Tibial nerve (tissue), 3 donors: ENCODE measurements at regions not wholly inside any gene's neighbourhood (a gene's known extent, or its start where the extent isn't known, plus 50 kb on each side); places are given as distances from the start of the nearest gene placed in this dataset.

ENCODE experiments used
- CTCF ChIP-seq, 5 experiments: fragments of 200-600 bp in 3 of 5; fragments of 450-650 bp in 2 of 5; sonication (generic) in 3 of 5; IDR thresholded peaks; one replicate each; pipeline ENCODE4 v1.5.1; 2016 to 2019; ENCODE audit warnings: antibody characterized with exemption in 5 of 5, mild to moderate bottlenecking in 3 of 5, moderate library complexity in 2 of 5
- POLR2A ChIP-seq, 2 donors: fragments of 450-650 bp; IDR thresholded peaks; one replicate each; pipeline ENCODE4 v1.6.1; 2017; ENCODE audit warnings: antibody characterized with exemption in 2 of 2, mild to moderate bottlenecking in 2 of 2, moderate library complexity in 2 of 2

- no peak for TF ChIP-seq POLR2A (IDR thresholded peaks at IDR 0.05)
- TF ChIP-seq CTCF (IDR thresholded peaks at IDR 0.05), result no peak
Measured at GRCh38 chr2:209138079-209138478, 285.8 kb upstream of the MAP2 start.
